ENCODE measurements at regions not wholly inside any gene's neighbourhood (a gene's known extent, or its start where the extent isn't known, plus 50 kb on each side); places are given as distances from the start of the nearest gene placed in this dataset.
"Not testable (repeated sequence)": the region's sequence is repeated elsewhere in the genome, so short reads cannot be mapped to it uniquely, and the experiment has no call there.

DNA sequence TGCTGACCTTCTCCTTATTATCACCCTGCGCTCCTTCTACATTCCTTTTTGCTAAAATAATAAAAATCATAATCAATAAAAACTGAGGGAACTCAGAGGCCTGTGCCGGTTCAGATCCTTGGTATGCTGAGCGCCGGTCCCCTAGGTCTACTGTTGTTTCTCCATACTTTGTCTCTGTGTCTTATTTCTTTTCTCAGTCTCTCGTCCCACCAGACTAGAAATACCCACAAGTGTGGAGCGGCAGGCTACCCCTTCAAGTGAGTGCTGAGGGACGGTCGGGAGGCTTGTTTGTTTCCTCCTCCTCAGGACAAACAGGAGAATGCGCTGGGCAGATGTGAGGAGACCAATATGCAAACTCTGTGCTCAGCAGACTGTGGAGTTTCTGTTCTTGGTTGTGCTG is 75.4 kb downstream of the DEFB131A start:
- TF ChIP-seq RFX5 (IDR thresholded peaks at IDR 0.05; ENCODE audit: borderline replicate concordance, low read depth, low read length); GABPA (IDR thresholded peaks at IDR 0.05; ENCODE audit: borderline replicate concordance, insufficient read depth, low read length): not testable (repeated sequence)

All from H1 (cell line).